Upper lobe of left lung (tissue), 6 donors: ENCODE measurements at regions not wholly inside any gene's neighbourhood (a gene's known extent, or its start where the extent isn't known, plus 50 kb on each side); places are given as distances from the start of the nearest gene placed in this dataset.

Experiments used
- ATAC-seq, 2 donors: fragments of 200-7000 bp; cut with Tn5 transposase; one replicate each; pipeline ENCODE4 v1.9.1; 2022; ENCODE audit warnings: mild to moderate bottlenecking in 2 of 2, moderate library complexity in 2 of 2; ENCODE audit not compliant: low FRiP score in 2 of 2
- DNase-seq, 2 donors: peaks; one replicate each; pipeline ENCODE4 v3.0.0-alpha.2; 2019 to 2020
- H3K27ac ChIP-seq, 4 donors: fragments of 200-600 bp; sonication (generic); one replicate each; pipeline ENCODE4 v1.5.1; 2016 to 2019
- H3K27me3 ChIP-seq, 4 donors: fragments of 200-600 bp; sonication (generic); one replicate each; pipeline ENCODE4 v1.5.1; 2017 to 2019
- H3K36me3 ChIP-seq, 4 donors: fragments of 200-600 bp; sonication (generic); one replicate each; pipeline ENCODE4 v1.5.1; 2016 to 2019
- H3K4me1 ChIP-seq, 4 donors: fragments of 200-600 bp; sonication (generic); one replicate each; pipeline ENCODE4 v1.5.1; 2018 to 2019
- H3K4me3 ChIP-seq, 4 donors: fragments of 200-600 bp; sonication (generic); one replicate each; pipeline ENCODE4 v1.5.1; 2017 to 2019; ENCODE audit warnings: mild to moderate bottlenecking in 2 of 4, moderate library complexity in 1 of 4
- H3K9me3 ChIP-seq, 4 donors: fragments of 200-600 bp; sonication (generic); one replicate each; pipeline ENCODE4 v1.5.1; 2018 to 2019
- CTCF ChIP-seq, 6 experiments: fragments of 450-650 bp in 4 of 6; fragments of 200-600 bp in 2 of 6; sonication (generic) in 2 of 6; IDR thresholded peaks; one replicate each; pipeline ENCODE4 v1.5.1; 2016 to 2019; ENCODE audit warnings: antibody characterized with exemption in 6 of 6
- EP300 ChIP-seq, 4 donors: sonication (generic); formaldehyde crosslinking; IDR thresholded peaks; one replicate each; pipeline ENCODE4 v1.5.1; 2017; ENCODE audit warnings: antibody characterized with exemption in 4 of 4, control low read depth in 2 of 4
- POLR2A ChIP-seq, 4 donors: fragments of 450-650 bp; IDR thresholded peaks; one replicate each; pipeline ENCODE4 v1.5.1; 2016 to 2017; ENCODE audit warnings: antibody characterized with exemption in 4 of 4, mild to moderate bottlenecking in 2 of 4
- POLR2AphosphoS5 ChIP-seq, 2 donors: sonication (generic); formaldehyde crosslinking; IDR thresholded peaks; one replicate each; pipeline ENCODE4 v1.5.1; 2017; ENCODE audit warnings: antibody characterized with exemption in 2 of 2
- WGBS, 2 donors: methylation state at CpG; one replicate each; pipeline ENCODE4 v1.1.5; 2017 to 2018; 5-methylcytosine and 5-hydroxymethylcytosine counted together
- donor health status: DM: no; HTN: no; CAD: no; lungs with moderate emphysema.
- donor health status: DM: no; HTN: yes; CAD: no; lungs with severe emphysema.

- ATAC-seq (no peak), DNase-seq (no peak)
- Histone ChIP-seq H3K27ac (no peak overlapping the region), H3K27me3 (no peaks in the 10 kb centered on the region), H3K4me1 (no peaks in the 10 kb centered on the region), H3K4me3 (no peak overlapping the region), H3K9me3 (no peaks in the 10 kb centered on the region), H3K36me3 (no peaks in the 10 kb centered on the region)
- 79% methylated on average over 1 of the region's 1 CpG for WGBS, 2 donors
- TF ChIP-seq CTCF (IDR thresholded peaks at IDR 0.05) (no peak), EP300 (IDR thresholded peaks at IDR 0.05) (no peak), POLR2AphosphoS5 (IDR thresholded peaks at IDR 0.05) (no peak), POLR2A (IDR thresholded peaks at IDR 0.05) (no peak)
Observed at GRCh38 chr2:22690096-22690495, 694.9 kb upstream of the KLHL29 start.

GRCh38 chr2:22691666-22692065 lies 693.3 kb upstream of the KLHL29 start:
- ATAC-seq, result no peak

GRCh38 chr2:22692746-22693145 lies 692.2 kb upstream of the KLHL29 start:
- DNase-seq, result no peak
- ATAC-seq, result no peak
- Histone ChIP-seq H3K27me3 (no peaks in the 10 kb centered on the region), H3K36me3 (no peaks in the 10 kb centered on the region), H3K4me3 (no peak overlapping the region), H3K27ac (no peak overlapping the region), H3K4me1 (no peaks in the 10 kb centered on the region), H3K9me3 (no peaks in the 10 kb centered on the region)
- TF ChIP-seq POLR2AphosphoS5 (IDR thresholded peaks at IDR 0.05) (no peak), POLR2A (IDR thresholded peaks at IDR 0.05) (no peak), EP300 (IDR thresholded peaks at IDR 0.05) (no peak), CTCF (IDR thresholded peaks at IDR 0.05) (no peak)
- 63 to 83% methylated on average over 2 of the region's 2 CpGs for WGBS, 2 donors

More at GRCh38 chr2:22691666-22692065, 693.3 kb upstream of the KLHL29 start:
- H3K4me3 ChIP-seq, result no peak overlapping the region
- no peak for DNase-seq
- H3K27me3 ChIP-seq, result no peaks in the 10 kb centered on the region
- H3K4me1 ChIP-seq, result no peaks in the 10 kb centered on the region
- no peak for TF ChIP-seq EP300 (IDR thresholded peaks at IDR 0.05)
- no peak for TF ChIP-seq CTCF (IDR thresholded peaks at IDR 0.05)
- no peak for TF ChIP-seq POLR2A (IDR thresholded peaks at IDR 0.05)
- no peak for TF ChIP-seq POLR2AphosphoS5 (IDR thresholded peaks at IDR 0.05)
- no peaks in the 10 kb centered on the region for H3K9me3 ChIP-seq
- 79 to 88% methylated on average over 5 of the region's 5 CpGs for WGBS, 2 donors
- H3K27ac ChIP-seq, result no peak overlapping the region
- no peaks in the 10 kb centered on the region for H3K36me3 ChIP-seq

- WGBS, 2 donors, result 73 to 74% methylated on average over 2 of the region's 2 CpGs
- no peak for ATAC-seq
- TF ChIP-seq POLR2A (IDR thresholded peaks at IDR 0.05) (no peak), EP300 (IDR thresholded peaks at IDR 0.05) (no peak), POLR2AphosphoS5 (IDR thresholded peaks at IDR 0.05) (no peak), CTCF (IDR thresholded peaks at IDR 0.05) (no peak)
Observed at GRCh38 chr2:22694300-22694699, 690.7 kb upstream of the KLHL29 start.

GRCh38 chr2:22694856-22695255 lies 690.1 kb upstream of the KLHL29 start:
- H3K36me3 ChIP-seq, result no peaks in the 10 kb centered on the region
- ATAC-seq, result no peak
- TF ChIP-seq CTCF (IDR thresholded peaks at IDR 0.05) (no peak), EP300 (IDR thresholded peaks at IDR 0.05) (no peak), POLR2A (IDR thresholded peaks at IDR 0.05) (no peak), POLR2AphosphoS5 (IDR thresholded peaks at IDR 0.05) (no peak)
- no peak for DNase-seq
- H3K4me3 ChIP-seq, result no peak overlapping the region
- H3K27me3 ChIP-seq, result no peaks in the 10 kb centered on the region
- no peaks in the 10 kb centered on the region for H3K9me3 ChIP-seq
- H3K4me1 ChIP-seq, result no peaks in the 10 kb centered on the region
- no peak overlapping the region for H3K27ac ChIP-seq
- 47 to 63% methylated on average over 1 of the region's 1 CpG for WGBS, 2 donors

More at GRCh38 chr2:22694300-22694699, 690.7 kb upstream of the KLHL29 start:
- Histone ChIP-seq H3K27me3 (no peaks in the 10 kb centered on the region), H3K36me3 (no peaks in the 10 kb centered on the region), H3K9me3 (no peaks in the 10 kb centered on the region), H3K27ac (no peak overlapping the region), H3K4me1 (no peaks in the 10 kb centered on the region), H3K4me3 (no peak overlapping the region)
- DNase-seq, result no peak
